Breast epithelium (tissue), 3 donors: ENCODE measurements at regions not wholly inside any gene's neighbourhood (a gene's known extent, or its start where the extent isn't known, plus 50 kb on each side); places are given as distances from the start of the nearest gene placed in this dataset.

Experiments
- POLR2A ChIP-seq: fragments of 450-650 bp; IDR thresholded peaks from one replicate; pipeline ENCODE4 v1.6.1; 2016; ENCODE audit warnings: antibody characterized with exemption, mild to moderate bottlenecking, moderate library complexity
- POLR2AphosphoS5 ChIP-seq, 3 donors: sonication (generic); formaldehyde crosslinking; IDR thresholded peaks; one replicate each; pipeline ENCODE4 v1.6.1; 2017; ENCODE audit warnings: antibody characterized with exemption in 3 of 3

- TF ChIP-seq POLR2A = no peak
- no peak for TF ChIP-seq POLR2AphosphoS5 (IDR thresholded peaks at IDR 0.05)
These were observed 124.5 kb upstream of the THY1 start for GRCh38 chr11:119547511-119547910.
